Panc1 (cell line): ENCODE measurements at regions not wholly inside any gene's neighbourhood (a gene's known extent, or its start where the extent isn't known, plus 50 kb on each side); places are given as distances from the start of the nearest gene placed in this dataset.

Experiments
- ATAC-seq: fragments of 200-7000 bp; cut with Tn5 transposase; 2 replicates; pipeline ENCODE4 v1.9.1; 2020; ENCODE audit warnings: mild to moderate bottlenecking, moderate library complexity
- BruUV-seq: library from RNA; stranded (reverse); fragments of 400-500 nt; replicated peaks from 2 replicates; lab custom pipeline; 2021; lab: Mats Ljungman, UMichigan
- CTCF ChIA-PET: fragments of 300-600 bp; sonication (Branson Sonifier 250); formaldehyde crosslinking; loops from one replicate; lab custom pipeline; 2022; ENCODE audit warnings: antibody characterized with exemption; lab: Charles Lee
- POLR2A ChIA-PET: fragments of 300-600 bp; sonication (Branson Sonifier 250); formaldehyde crosslinking; loops from one replicate; lab custom pipeline; 2022; ENCODE audit warnings: antibody characterized with exemption; lab: Charles Lee
- DNase-seq: peaks from one replicate; pipeline ENCODE4 v3.0.0-alpha.2; 2010; ENCODE audit warnings: low read depth, low spot score
- H3K27ac ChIP-seq: 2 replicates; pipeline ENCODE4 v1.5.1; 2011; ENCODE audit warnings: mild to moderate bottlenecking, low read length, inconsistent platforms
- H3K27me3 ChIP-seq: fragments of 200-500 bp; sonication (Bioruptor generic); 2 replicates; pipeline ENCODE4 v1.6.0; 2014; ENCODE audit warnings: low read length, inconsistent platforms; ENCODE audit not compliant: control insufficient read depth, insufficient read depth
- H3K36me3 ChIP-seq: fragments of 200-500 bp; sonication (Bioruptor generic); 2 replicates; pipeline ENCODE4 v1.5.1; 2014; ENCODE audit warnings: inconsistent platforms, mild to moderate bottlenecking, low read length, moderate library complexity; ENCODE audit not compliant: control insufficient read depth, insufficient read depth
- H3K4me1 ChIP-seq: 2 replicates; pipeline ENCODE4 v1.5.1; 2011; ENCODE audit warnings: inconsistent platforms, mild to moderate bottlenecking, low read length, moderate library complexity; ENCODE audit not compliant: control insufficient read depth, insufficient read depth
- H3K4me3 ChIP-seq, 2 experiments: 2 replicates each; pipeline ENCODE4 v1.5.1; 2011 to 2012; ENCODE audit warnings: low read depth in 2 of 2, low read length in 2 of 2, mild to moderate bottlenecking in 2 of 2, inconsistent platforms in 1 of 2, moderate library complexity in 1 of 2
- H3K9me3 ChIP-seq: fragments of 200-500 bp; sonication (Bioruptor generic); 2 replicates; pipeline ENCODE4 v1.5.1; 2014; ENCODE audit warnings: low read depth, mild to moderate bottlenecking, inconsistent platforms, low read length, moderate library complexity; ENCODE audit not compliant: control insufficient read depth, insufficient read depth
- CTCF ChIP-seq: fragments of 450-650 bp; IDR thresholded peaks from 2 replicates; pipeline ENCODE4 v1.5.1; 2017; ENCODE audit warnings: mild to moderate bottlenecking
- POLR2AphosphoS5 ChIP-seq: IDR thresholded peaks from 2 replicates; pipeline ENCODE4 v1.6.1; 2012; ENCODE audit warnings: mild to moderate bottlenecking, low read depth, low read length, moderate library complexity
- REST ChIP-seq, 2 experiments: IDR thresholded peaks; 2 replicates each; pipeline ENCODE4 v1.6.1; 2011 to 2012; ENCODE audit warnings: low read depth in 2 of 2, control low read depth in 1 of 2, low read length in 1 of 2, mild to moderate bottlenecking in 1 of 2, moderate library complexity in 1 of 2; ENCODE audit not compliant: insufficient read depth in 1 of 2
- SIN3A ChIP-seq: IDR thresholded peaks from 2 replicates; pipeline ENCODE4 v1.6.1; 2012; ENCODE audit warnings: low read depth, mild to moderate bottlenecking, low read length, moderate library complexity, borderline replicate concordance; ENCODE audit not compliant: insufficient read depth
- TCF7L2 ChIP-seq: IDR thresholded peaks from 2 replicates; pipeline ENCODE4 v1.6.1; 2011; ENCODE audit warnings: mild to moderate bottlenecking, low read depth, low read length, inconsistent platforms
- in situ Hi-C: cut with HindIII; loops from 2 replicates; pipeline ENCODE4 v1.10.0; 2016; ENCODE audit warnings: low sequenced_read_pairs, low pct_unique_long_range_greater_than_20kb
- intact Hi-C: fragments of 100-400 bp; cut with micrococcal nuclease; formaldehyde crosslinking; loops from one replicate; pipeline ENCODE4 v1.10.0; 2022; ENCODE audit not compliant: unreplicated experiment

DNA sequence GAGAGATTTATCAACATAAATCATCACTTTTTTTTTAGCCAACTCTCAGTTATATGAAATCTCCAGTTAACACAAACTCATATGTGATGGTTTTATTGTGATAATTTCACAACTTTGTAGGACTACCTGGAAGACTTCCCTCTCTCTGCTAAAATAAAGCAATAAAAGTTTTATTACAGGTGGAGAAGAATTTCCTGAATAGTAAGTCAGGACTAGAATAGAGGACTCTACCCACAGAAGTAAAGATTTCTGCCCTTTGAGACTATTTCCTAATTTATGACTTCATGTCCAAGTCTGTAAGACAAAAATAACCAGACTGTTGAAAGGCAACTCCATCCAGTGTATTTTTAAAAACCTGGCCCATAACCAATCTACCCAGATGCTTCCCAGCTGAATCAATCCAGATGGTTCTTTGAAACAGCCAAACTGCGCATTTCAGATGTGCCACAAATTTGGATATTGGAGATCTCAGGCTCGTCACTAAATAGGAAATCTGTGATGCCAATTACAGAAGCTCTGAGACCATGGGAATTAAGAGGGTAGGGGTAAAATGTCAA, 234.0 kb upstream of the NMUR2 start:
- Histone ChIP-seq H3K4me1 (no peaks in the 10 kb centered on the region), H3K36me3 (no peaks in the 10 kb centered on the region), H3K27me3 (no peaks in the 10 kb centered on the region), H3K27ac (no peak overlapping the region), H3K4me3 (no peak overlapping the region), H3K9me3 (no peaks in the 10 kb centered on the region)
- no peak for TF ChIP-seq REST (IDR thresholded peaks at IDR 0.05; ENCODE audit: insufficient read depth in 1 of 2, low read depth in 2 of 2, low read length in 1 of 2)
- no peak for TF ChIP-seq TCF7L2
- no peak for TF ChIP-seq CTCF
- no peak for TF ChIP-seq SIN3A
- TF ChIP-seq POLR2AphosphoS5: no peak
- in situ Hi-C loops: no loop called here
- POLR2A ChIA-PET: no interaction called here
- DNase-seq (no peak), ATAC-seq (no peak)
- intact Hi-C loops: no loop called here
- no TSS peak for BruUV-seq
- CTCF ChIA-PET: no interaction called here

DNA sequence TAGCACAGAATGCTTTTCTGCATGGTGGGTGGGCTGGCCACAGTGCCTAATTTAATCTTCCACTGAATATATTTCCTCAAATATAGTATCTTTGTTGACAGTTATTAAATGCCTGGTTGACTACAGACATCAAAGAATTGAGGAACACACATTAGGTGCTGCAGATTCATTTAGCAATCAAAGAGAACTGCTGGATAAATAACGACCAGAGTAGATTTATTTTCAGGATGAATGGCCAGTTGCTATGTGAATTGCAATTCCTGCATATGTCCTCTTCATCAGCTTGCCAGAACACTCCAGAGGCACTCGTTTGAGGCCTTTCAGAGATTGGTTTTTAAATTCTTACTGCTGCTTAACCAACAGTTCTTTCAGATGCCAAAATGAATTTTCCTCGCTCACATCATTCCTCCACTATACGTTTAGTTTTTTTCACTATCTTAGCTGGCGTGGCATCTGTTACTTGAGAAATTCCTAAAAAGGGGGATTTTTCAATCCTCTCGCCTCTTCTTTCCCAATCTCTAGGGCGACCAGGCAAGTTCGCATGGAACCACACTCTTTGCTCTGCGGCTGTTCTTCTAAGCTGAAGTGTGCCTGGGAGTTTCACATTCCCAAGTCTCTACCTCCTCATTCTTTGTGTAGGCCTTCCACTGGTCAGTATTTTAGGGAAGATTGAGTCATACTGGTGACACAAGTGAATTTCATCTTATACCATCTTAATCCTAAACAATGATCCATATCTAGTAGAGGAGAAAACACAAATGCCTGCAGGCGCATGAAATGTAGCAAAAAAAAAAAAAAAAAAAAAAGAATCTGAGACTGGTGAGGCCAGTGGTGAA, 237.1 kb upstream of the NMUR2 start:
- POLR2A ChIA-PET: no interaction called here
- ATAC-seq (no peak), DNase-seq (no peak)
- no TSS peak for BruUV-seq
- CTCF ChIA-PET: no interaction called here
- no peaks in the 10 kb centered on the region for H3K27me3 ChIP-seq
- intact Hi-C loops (no loop called here), in situ Hi-C loops (no loop called here)
- H3K9me3 ChIP-seq: no peaks in the 10 kb centered on the region
- no peaks in the 10 kb centered on the region for H3K36me3 ChIP-seq
- TF ChIP-seq SIN3A (no peak), TCF7L2 (no peak)
- H3K4me1 ChIP-seq: no peaks in the 10 kb centered on the region
- no peak overlapping the region for H3K4me3 ChIP-seq
- H3K27ac ChIP-seq: no peak overlapping the region

DNA sequence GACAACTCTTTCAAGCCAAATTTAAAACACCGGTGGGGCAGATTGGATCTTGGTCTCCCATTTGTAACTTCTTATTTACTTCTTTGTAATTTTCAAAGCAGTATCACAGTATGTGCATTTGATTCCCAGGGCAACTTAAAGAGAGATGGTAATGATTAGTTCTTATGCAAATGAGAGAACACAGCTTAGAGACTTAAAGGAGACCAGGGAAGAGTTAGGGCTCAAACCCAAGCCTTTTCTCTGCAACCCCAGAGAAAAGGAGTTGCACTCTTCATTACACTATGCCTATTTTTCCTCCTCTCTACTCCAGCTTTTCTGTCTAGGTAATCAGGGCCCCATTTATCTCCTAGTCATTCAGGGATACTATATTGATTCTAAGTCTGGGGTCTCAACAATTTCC, 237.8 kb upstream of the NMUR2 start:
- DNase-seq (no peak), ATAC-seq (no peak)
- Histone ChIP-seq H3K4me1 (no peaks in the 10 kb centered on the region), H3K36me3 (no peaks in the 10 kb centered on the region), H3K27ac (no peak overlapping the region), H3K4me3 (no peak overlapping the region), H3K9me3 (no peaks in the 10 kb centered on the region), H3K27me3 (no peaks in the 10 kb centered on the region)
- no TSS peak for BruUV-seq
- CTCF ChIA-PET: no interaction called here
- TF ChIP-seq CTCF (no peak), POLR2AphosphoS5 (no peak), SIN3A (no peak), REST (IDR thresholded peaks at IDR 0.05; ENCODE audit: insufficient read depth in 1 of 2, low read depth in 2 of 2, low read length in 1 of 2) (no peak)
- in situ Hi-C loops (no loop called here), intact Hi-C loops (no loop called here)
- POLR2A ChIA-PET: no interaction called here
